ENCODE measurements at regions not wholly inside any gene's neighbourhood (a gene's known extent, or its start where the extent isn't known, plus 50 kb on each side); places are given as distances from the start of the nearest gene placed in this dataset.

- no peak for DNase-seq
Observed at GRCh38 chr2:147495734-147496133, 349.1 kb upstream of the ACVR2A start.

- DNase-seq, result no peak
Observed at GRCh38 chr2:147492471-147492870, 352.4 kb upstream of the ACVR2A start.

- no peak for DNase-seq
Observed at GRCh38 chr2:147491506-147491905, 353.3 kb upstream of the ACVR2A start.

DNA sequence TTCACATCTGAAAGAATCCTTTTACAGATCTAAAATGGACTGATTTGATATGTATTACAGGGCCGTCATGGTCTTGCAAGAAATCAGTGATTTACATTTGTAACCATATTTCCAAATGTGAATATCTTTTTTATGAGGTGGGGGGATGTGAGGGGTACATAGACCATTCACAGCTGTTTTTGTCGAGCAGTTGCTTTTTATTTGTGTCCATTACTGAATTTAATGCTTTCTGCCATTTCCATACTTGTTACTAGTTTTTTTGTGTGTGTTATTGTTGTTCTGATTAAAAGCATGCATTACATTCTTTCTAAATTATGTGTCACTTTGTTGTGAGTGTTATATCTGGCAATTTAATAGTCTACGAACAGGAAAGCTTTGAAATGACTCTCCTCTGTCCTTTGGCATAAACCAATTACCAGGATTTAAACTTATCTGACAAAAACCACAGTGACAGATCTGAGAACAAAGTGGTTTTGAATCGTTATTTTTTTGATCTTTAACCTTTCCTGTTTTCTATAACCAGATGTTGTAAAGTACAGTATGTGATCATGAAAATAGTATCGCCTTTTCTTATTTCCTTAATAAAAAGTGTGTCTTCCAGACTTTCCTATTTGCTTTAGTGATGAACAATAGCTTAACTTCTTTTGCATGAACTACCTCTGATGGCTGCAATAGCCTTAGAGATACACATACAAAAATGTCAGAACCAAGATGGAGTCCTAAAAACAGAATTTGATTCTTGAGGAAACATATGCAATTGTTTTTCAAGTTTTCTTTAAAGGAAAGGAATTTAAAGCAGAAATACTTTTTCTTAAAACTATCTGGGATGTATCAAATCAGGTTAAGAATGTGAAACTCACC, 354.2 kb upstream of the ACVR2A start:
- no peak for DNase-seq

DNA sequence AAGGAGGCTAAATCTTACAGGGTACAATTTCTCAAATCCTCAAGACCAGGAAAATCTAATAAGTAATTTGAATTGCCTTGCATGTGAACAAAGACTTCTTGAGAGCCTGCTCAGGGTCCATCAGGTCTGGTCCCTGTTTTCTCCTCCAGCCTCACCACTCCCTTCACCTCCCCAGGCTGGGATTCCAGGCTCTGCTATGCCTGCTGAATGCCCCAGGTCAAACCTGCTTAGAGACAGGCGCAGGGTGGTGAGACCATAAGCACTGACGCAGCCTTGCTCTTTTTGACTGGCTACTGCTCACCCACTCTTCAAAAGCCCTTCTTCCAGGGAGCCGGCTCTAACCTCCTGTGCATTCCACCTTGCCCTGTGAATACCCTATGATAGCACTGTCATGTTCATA, 356.4 kb upstream of the ACVR2A start:
- no peak for DNase-seq

- DNase-seq, result no peak
Observed at GRCh38 chr2:147487978-147488289, 356.9 kb upstream of the ACVR2A start.

- DNase-seq, result no peak
Observed at GRCh38 chr2:147487286-147487977, 357.4 kb upstream of the ACVR2A start.

GRCh38 chr2:147485210-147485851, 359.5 kb upstream of the ACVR2A start:
- DNase-seq, result no peak

- no peak for DNase-seq
Observed at GRCh38 chr2:147483911-147484310, 360.9 kb upstream of the ACVR2A start.

GRCh38 chr2:147482916-147483669, 361.7 kb upstream of the ACVR2A start:
- no peak for DNase-seq

DNA sequence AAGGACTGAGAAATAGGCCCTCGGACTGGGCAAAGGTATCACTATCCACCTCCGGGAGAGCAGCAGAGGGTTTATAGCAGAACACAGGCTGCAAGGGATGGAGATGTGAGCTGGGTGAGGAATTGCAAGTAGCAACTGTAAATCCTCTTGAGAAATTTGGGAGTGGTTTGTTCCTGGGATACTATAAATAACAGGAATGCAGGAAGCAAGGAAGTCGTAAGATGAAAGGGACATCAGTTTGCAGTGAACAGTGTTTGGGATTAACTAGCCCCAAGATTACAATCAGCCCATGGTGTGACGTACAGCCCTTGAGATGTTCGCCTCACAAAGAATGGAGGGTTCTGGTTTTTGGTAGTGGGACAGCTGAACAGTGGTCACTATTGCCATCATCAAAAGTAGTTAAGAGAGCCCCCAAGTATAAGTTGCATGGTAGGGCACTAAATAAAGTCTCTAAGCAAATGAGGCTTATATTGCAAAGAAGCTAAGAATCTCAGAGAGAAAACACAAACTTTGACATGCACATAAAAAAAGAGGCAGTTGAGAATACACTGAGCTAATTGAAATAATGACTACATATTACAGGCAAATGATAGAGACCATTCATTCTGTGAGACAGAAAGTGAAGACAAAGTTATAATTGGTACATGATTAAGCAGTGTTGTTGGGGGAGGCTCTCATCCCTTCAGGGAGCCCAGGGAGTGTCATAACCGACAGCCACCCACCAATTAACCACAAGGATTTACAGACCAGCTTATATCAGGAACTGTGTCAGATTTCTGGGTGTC, 362.5 kb upstream of the ACVR2A start:
- no peak for DNase-seq

- DNase-seq, result no peak
Observed at GRCh38 chr2:147479358-147479757, 365.5 kb upstream of the ACVR2A start.

- DNase-seq, result no peak
Observed at GRCh38 chr2:147473075-147473474, 371.8 kb upstream of the ACVR2A start.

DNA sequence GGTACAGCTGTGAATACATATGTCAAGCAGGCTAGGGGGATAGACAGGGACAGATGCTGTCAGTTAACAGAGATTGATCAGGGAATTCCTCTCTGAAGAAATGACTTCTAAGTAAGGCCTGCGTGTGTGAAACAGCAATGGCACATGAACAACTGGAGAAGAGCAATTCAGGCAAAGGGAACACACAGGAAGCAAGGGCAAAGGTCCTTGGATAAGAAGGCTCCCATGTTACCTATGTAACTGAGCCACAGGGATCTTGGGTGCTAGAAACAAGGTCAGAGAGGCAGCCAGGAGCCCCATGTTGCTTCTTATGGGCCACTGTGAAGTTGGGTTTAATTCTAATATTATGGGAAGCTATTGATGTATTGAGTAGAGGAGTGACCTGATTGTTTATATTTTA, 373.7 kb upstream of the ACVR2A start:
- no peak for DNase-seq

GRCh38 chr2:147469471-147469870, 375.4 kb upstream of the ACVR2A start:
- peak; percentile 50 for DNase-seq

DNA sequence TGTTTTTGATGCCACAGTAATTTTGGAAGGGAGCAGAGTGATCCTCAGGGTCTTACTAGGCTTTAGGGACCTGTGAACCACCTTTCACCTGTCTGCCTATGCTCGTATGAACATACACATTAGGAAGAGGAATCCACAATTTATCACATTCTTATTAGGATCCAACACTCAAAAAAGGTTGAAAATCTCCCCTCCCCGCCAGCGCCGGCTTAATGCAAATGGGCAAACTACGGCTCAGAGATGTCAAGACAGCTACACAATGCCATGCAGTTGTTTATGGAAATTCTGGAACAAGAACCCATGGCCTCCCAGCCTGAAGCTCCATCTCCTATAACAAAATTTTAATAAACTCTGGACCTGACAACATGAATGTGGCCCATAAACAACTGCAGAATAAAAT, 375.9 kb upstream of the ACVR2A start:
- no peak for DNase-seq

- DNase-seq, result no peak
Observed at GRCh38 chr2:147468349-147468748, 376.5 kb upstream of the ACVR2A start.

DNA sequence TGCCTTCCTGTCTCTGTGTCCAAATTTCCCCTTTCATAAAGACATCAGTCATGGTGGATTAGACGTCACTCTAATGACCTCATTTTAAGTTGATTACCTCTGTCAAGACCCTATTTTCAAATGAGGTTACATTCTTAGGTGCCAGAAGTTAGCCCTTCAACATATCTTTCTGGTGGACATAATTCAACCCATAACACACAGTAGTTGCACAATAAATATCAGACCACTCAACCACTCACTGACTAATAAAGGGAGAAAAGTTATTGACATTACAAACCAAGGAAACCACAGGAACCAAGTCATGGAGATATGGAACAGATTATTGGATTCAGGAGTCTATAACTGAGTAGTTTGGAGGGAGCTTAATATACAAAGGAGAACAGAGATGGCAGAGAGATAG, 377.4 kb upstream of the ACVR2A start:
- DNase-seq, result no peak

DNA sequence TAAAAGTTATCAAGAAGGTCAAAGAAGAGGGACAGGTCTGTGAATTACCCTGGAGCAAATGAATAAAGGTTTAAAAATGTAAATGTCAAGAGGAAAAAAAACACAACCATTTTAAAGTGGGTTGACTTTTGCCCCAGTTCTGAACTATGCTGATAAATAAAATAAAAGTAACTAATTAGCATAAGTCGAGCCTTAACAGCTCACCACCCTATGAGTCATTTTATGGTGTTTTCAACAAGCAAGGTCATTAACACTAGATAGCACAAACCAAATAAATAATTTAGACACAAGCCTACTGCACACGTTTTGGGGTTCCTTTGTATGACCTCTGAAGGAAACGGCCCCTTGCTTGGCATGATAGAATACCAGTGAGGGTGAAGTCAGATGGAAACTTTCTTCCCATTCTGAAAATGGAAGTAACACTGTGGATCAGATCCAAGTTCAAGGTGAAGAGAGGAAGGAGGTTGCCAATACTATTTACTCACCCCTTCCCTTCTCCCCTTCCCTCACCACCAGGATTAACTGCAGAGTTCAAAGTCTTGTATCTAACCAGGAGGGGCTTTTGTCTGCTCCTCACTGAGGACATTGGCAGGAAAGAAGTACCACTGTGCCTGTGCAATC, 380.0 kb upstream of the ACVR2A start:
- DNase-seq, result no peak

DNA sequence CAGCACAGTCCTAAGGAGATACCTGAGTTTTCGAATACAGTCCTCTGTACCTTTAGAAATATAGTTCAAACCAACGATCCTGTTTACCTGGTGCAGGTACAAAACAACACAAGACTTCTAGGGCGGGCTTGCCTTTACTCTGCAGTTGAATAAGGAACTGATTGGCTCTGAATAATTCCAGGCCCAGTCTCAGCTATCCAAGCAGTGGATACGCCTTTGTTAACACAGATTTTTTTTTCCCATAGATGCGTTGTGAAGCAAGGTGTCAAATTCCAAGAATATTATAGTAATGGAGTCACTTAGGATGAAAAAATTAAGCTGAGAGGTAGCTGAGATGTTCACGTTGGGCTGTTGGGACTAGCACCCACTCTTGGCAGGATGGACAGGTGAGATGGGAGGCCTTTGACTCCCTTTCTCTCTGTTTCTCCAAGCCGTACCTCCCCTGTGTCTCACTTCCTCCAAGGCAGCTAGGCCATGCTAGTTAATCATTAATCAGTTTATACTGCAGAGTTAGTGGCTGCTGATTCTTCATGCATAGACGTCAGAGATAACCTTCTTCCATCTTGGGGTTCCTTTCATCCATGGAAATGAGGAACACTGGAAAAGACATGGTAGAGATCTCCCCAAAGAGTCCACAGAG, 380.8 kb upstream of the ACVR2A start:
- no peak for DNase-seq

DNA sequence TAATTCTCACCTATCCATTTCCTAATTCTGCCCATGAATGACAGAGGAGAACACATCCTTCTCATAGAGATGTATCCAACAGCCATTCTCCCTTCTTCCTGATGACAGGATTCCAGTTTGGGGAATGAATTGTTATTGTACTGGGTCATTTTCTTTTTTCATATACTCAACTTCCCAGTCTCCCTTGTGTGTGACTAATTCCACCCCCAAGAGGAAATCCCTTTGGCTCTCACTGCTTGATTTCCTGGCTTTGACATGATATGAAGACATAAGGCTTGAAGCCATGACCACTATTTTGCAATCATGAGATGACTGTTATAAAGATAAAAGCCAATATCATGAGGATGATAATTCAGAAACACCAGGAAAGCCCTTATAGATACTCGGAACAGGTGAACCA, 384.7 kb upstream of the ACVR2A start:
- no peak for DNase-seq

DNA sequence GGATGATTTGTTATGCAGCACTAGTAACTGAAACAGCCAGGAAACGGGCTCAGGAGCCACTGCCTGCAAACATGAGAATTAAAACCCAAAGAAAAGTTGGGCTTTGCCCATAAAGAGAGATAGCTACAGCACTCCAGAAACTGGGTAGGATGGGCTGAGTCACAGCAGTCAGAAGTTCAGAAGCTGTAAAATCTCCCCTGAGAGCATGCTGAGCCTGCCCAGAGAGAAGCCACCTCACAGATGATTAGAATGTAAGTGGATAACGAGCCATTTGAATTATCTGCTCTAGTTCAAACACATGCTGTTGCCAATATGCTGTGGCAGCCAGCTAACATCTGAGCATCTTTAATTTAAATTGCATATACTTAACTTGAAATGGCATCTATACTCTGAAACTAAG, 388.1 kb upstream of the ACVR2A start:
- no peak for DNase-seq
